WERI-Rb-1 (cell line): ENCODE measurements at regions not wholly inside any gene's neighbourhood (a gene's known extent, or its start where the extent isn't known, plus 50 kb on each side); places are given as distances from the start of the nearest gene placed in this dataset.

ENCODE experiments used
- DNase-seq: peaks from one replicate; pipeline ENCODE4 v3.0.0-alpha.2; 2020
- H3K27ac ChIP-seq: fragments of 250-450 bp; sonication (Bioruptor Pico); 2 replicates; pipeline ENCODE4 v1.5.1; 2020; ENCODE audit warnings: mild to moderate bottlenecking, moderate library complexity
- H3K27me3 ChIP-seq: fragments of 250-450 bp; sonication (Bioruptor Pico); 2 replicates; pipeline ENCODE4 v1.5.1; 2021; ENCODE audit warnings: mild to moderate bottlenecking, low read depth, moderate library complexity; ENCODE audit not compliant: insufficient read depth, severe bottlenecking
- H3K36me3 ChIP-seq: fragments of 250-450 bp; sonication (Bioruptor Pico); 2 replicates; pipeline ENCODE4 v1.5.1; 2020; ENCODE audit warnings: mild to moderate bottlenecking, moderate library complexity
- H3K4me3 ChIP-seq: 2 replicates; pipeline ENCODE4 v1.5.1; 2011; ENCODE audit warnings: low read depth, mild to moderate bottlenecking, control low read depth, low read length
- H3K9me3 ChIP-seq: fragments of 250-450 bp; sonication (Bioruptor Pico); 2 replicates; pipeline ENCODE4 v1.5.1; 2021; ENCODE audit warnings: mild to moderate bottlenecking, moderate library complexity; ENCODE audit not compliant: severe bottlenecking
- TF ChIP-seq, protein P1 (sequence below): IDR thresholded peaks from 2 replicates; pipeline ENCODE4 v1.5.1; 2011; ENCODE audit warnings: low read depth, mild to moderate bottlenecking, control low read depth, inconsistent platforms, low read length

DNA sequence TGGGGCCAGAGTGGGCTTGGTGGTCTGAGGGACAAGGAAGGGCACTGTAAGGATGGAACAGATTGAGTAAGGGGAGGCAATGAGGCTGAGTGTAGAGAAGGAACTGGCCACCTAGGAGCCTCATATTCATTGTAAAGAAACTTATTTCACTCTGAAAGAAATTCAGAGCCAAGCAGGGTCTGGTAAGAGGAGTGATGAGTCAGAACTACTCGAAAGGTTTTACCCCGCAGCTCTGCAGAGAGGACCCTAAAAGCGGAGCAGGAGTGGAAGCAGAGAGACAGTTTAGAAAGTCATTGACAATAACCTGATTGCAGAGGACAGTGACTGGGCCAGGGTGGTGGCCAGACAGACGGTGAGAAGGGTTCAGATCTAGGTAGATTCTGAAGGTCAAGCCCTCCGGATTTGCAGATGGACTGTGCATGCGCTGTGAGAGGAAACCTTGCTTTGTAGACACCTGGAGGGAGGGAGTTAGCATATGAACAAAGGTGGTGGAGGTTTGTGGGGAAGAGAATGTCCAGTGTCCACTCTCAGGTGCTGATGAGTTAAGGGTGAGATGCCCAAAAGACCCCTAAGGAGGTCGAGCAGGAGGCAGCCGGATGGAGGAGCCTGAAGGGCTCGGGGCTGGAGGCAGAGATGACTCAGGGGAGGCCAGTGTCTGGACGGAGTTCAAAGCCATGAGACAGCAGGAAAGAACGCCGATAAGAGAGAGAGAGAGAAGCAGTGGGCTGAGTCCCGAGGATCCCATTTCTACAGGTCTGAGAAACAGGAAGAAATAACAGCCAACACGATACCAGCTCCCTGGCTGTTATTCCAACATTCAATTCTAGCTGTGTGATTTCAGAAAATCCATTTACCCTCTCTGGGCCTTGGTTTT is 546.0 kb downstream of the BRD1 start:
- TF ChIP-seq, protein P1, sequence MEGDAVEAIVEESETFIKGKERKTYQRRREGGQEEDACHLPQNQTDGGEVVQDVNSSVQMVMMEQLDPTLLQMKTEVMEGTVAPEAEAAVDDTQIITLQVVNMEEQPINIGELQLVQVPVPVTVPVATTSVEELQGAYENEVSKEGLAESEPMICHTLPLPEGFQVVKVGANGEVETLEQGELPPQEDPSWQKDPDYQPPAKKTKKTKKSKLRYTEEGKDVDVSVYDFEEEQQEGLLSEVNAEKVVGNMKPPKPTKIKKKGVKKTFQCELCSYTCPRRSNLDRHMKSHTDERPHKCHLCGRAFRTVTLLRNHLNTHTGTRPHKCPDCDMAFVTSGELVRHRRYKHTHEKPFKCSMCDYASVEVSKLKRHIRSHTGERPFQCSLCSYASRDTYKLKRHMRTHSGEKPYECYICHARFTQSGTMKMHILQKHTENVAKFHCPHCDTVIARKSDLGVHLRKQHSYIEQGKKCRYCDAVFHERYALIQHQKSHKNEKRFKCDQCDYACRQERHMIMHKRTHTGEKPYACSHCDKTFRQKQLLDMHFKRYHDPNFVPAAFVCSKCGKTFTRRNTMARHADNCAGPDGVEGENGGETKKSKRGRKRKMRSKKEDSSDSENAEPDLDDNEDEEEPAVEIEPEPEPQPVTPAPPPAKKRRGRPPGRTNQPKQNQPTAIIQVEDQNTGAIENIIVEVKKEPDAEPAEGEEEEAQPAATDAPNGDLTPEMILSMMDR: no peak
- no peak for DNase-seq
- H3K4me3 ChIP-seq: no peak overlapping the region
- no peak overlapping the region for H3K27ac ChIP-seq
- H3K9me3 ChIP-seq: peaks cover 3% of the 10 kb centered on the region
- no peaks in the 10 kb centered on the region for H3K36me3 ChIP-seq
- no peaks in the 10 kb centered on the region for H3K27me3 ChIP-seq

DNA sequence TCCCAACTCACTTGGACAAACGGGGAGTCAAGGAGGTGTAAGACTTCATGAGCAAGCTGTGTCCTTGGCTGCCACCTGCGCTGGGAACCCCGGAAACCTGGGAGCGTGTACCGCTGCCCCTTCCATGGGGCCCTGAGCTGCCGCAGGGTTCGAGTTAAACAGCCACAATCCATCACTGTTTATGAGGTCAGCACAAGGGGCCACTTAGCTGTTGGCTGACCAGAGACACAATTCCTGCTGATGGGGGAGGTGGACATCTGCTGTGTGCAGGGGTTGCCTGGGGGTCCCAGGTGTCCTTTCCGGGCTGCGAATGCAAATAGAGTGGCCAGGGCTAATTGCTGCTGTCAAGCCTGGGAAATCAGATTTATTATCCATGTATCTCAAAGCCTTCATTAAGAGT is 549.3 kb downstream of the BRD1 start:
- no peaks in the 10 kb centered on the region for H3K27me3 ChIP-seq
- no peak overlapping the region for H3K27ac ChIP-seq
- TF ChIP-seq, protein P1: no peak
- H3K4me3 ChIP-seq: no peak overlapping the region
- H3K36me3 ChIP-seq: no peaks in the 10 kb centered on the region
- no peak for DNase-seq
- H3K9me3 ChIP-seq: peaks cover 3% of the 10 kb centered on the region

DNA sequence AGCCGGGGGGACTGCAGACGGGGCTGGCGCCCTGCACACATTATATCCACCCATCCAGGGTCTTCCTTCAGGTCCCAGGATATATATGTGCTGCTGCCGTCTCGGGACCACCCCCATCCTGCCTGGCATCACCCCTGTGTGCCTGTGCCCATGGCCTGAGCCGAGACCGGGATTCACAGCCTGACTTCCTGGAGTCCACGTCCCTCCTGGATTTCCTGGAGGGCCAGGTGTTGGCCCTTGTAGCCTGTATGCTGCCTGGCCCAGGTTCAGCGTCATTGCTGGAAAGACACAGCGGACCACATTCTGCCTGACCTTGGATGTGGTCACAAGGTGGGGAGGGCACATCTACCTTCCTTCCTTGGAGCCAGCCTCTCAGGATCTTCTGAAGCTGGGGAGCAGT is 551.1 kb downstream of the BRD1 start:
- H3K9me3 ChIP-seq: peaks cover 3% of the 10 kb centered on the region
- H3K36me3 ChIP-seq: no peaks in the 10 kb centered on the region
- DNase-seq: no peak
- no peak overlapping the region for H3K4me3 ChIP-seq
- no peak overlapping the region for H3K27ac ChIP-seq
- no peaks in the 10 kb centered on the region for H3K27me3 ChIP-seq
- TF ChIP-seq, protein P1: no peak

DNA sequence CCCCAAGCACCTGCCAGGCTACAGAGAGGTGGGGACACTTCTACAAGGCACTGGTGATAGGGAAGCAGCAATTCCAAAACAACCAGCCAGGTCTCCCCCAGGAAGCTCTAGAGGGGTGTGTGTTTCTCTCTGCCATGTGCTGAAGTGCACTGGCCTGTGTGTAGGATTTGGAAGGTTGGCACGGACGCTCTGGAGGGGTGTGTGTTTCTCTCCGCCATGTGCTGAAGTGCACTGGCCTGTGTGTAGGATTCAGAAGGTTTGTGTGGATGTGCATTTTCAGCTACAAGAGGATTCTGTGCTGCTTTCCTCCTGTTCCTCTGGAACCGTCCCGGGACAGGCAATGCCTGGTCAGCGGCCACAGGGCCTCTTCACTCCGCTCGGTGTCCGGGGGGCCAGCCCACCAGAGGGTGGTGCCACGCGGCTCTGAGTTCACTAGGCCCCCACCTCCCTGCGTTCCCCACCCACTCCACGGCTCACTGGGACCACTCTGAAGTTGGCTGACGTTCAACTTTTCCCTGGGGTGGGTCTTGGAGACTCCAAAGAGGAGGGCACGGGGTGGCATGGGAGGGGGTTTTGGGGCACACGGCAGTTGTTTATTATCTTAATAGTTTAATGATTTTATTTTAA is 552.8 kb downstream of the BRD1 start:
- no peaks in the 10 kb centered on the region for H3K27me3 ChIP-seq

DNA sequence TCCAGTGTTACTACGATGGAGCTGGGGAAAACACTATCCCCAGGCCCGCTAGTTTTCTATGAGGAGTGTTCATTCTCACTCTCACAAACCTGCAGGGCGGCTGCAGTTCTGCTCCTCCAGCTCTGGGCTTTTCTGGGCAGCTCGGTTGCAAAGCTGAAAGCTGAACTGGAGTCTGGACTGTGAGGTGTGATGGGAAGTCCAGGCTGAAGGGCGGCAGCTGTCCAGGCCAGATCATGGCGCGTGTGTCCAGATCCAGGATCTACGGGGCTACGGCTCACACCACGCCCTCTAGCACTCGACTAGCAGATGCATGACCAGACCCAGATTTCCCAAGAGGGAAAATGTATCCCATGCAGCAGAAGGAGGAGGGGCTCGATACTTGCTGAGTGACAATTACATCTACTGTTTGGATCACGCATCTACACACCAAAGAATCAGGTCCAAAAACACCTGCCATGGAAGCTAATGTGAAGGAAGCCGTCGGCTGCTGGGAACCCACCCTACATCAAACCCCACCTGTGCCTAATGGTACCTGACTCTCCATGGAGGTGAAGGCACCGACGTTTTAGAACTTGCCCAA is 555.0 kb downstream of the BRD1 start:
- TF ChIP-seq, protein P1: no peak
- Histone ChIP-seq H3K9me3 (no peaks in the 10 kb centered on the region), H3K27ac (no peak overlapping the region), H3K36me3 (no peaks in the 10 kb centered on the region), H3K27me3 (no peaks in the 10 kb centered on the region), H3K4me3 (no peak overlapping the region)
- DNase-seq: no peak

More for the DNA sequence above, 552.8 kb downstream of the BRD1 start:
- TF ChIP-seq, protein P1: no peak
- Histone ChIP-seq H3K9me3 (peaks cover 1% of the 10 kb centered on the region), H3K36me3 (no peaks in the 10 kb centered on the region), H3K4me3 (no peak overlapping the region), H3K27ac (no peak overlapping the region)
- no peak for DNase-seq
